ENCODE measurements at regions not wholly inside any gene's neighbourhood (a gene's known extent, or its start where the extent isn't known, plus 50 kb on each side); places are given as distances from the start of the nearest gene placed in this dataset.

GRCh38 chr6:6915813-6916547 lies 191.8 kb upstream of the RREB1 start:
- ChIA-PET CTCF (interaction anchor here (0.7 to 0.8 kb wide), 2 partner anchors 15 to 238 kb away, joined by 3 to 5 read pairs; no protein-coding TSS in a partner anchor), POLR2A (no interaction called here)
- H3K27ac ChIP-seq (ENCODE audit: extremely low read depth, low read depth, low read length), result no peak overlapping the region
- no peaks in the 10 kb centered on the region for H3K36me3 ChIP-seq (ENCODE audit: control insufficient read depth in 2 of 2, insufficient read depth in 1 of 2, low read length in 2 of 2)
- TF ChIP-seq ZNF623 (tag by site-specific recombination; IDR thresholded peaks at IDR 0.05) (no peak), EGR2 (tag by site-specific recombination; IDR thresholded peaks at IDR 0.05; ENCODE audit: low read depth) (0 out of 2 replicates have a peak, but pooled peaks have one; percentile 39), ZNF350 (tag by site-specific recombination; IDR thresholded peaks at IDR 0.05) (no peak), ZFHX2 (tag by site-specific recombination; conservative IDR thresholded peaks at IDR 0.05) (peak; percentile 64; the same call in 1 of the 2 replicates), SCRT1 (tag by site-specific recombination; IDR thresholded peaks at IDR 0.05; ENCODE audit: borderline replicate concordance) (no peak), GFI1B (tag by site-specific recombination; IDR thresholded peaks at IDR 0.05) (no peak), ZNF341 (tag by site-specific recombination; IDR thresholded peaks at IDR 0.05; ENCODE audit: low read depth) (no peak), ZNF701 (tag by site-specific recombination; IDR thresholded peaks at IDR 0.05) (no peak), ZNF530 (tag by site-specific recombination; IDR thresholded peaks at IDR 0.05; ENCODE audit: low read depth) (no peak), ZNF223 (tag by site-specific recombination; IDR thresholded peaks at IDR 0.05) (no peak), ZNF585B (tag by site-specific recombination; IDR thresholded peaks at IDR 0.05) (no peak), TSHZ1 (tag by site-specific recombination; IDR thresholded peaks at IDR 0.05; ENCODE audit: borderline replicate concordance) (no peak), ZNF433 (tag by site-specific recombination; IDR thresholded peaks at IDR 0.05; ENCODE audit: low read depth) (no peak), ZNF391 (tag by site-specific recombination; IDR thresholded peaks at IDR 0.05; ENCODE audit: borderline replicate concordance, low read depth) (no peak), YY2 (tag by site-specific recombination; IDR thresholded peaks at IDR 0.05) (no peak), ZNF544 (tag by site-specific recombination; IDR thresholded peaks at IDR 0.05) (no peak), PRDM1 (tag by site-specific recombination; IDR thresholded peaks at IDR 0.05) (peak; percentile 30; the same call in 1 of the 2 replicates), ZFP69B (tag by site-specific recombination; IDR thresholded peaks at IDR 0.05) (no peak), SETDB1 (IDR thresholded peaks at IDR 0.05; ENCODE audit: insufficient read length, low read length) (no peak), PRDM10 (tag by site-specific recombination; IDR thresholded peaks at IDR 0.05) (no peak)
- no peaks in the 10 kb centered on the region for H3K9me3 ChIP-seq (ENCODE audit: control insufficient read depth, insufficient read depth, low read depth, low read length)
- no peaks in the 10 kb centered on the region for H3K4me1 ChIP-seq (ENCODE audit: control insufficient read depth, insufficient read depth, low read length)
- H3K4me3 ChIP-seq (ENCODE audit: low read depth, low read length), result no peak overlapping the region

Measured in HEK293 (cell line).